ENCODE measurements at regions not wholly inside any gene's neighbourhood (a gene's known extent, or its start where the extent isn't known, plus 50 kb on each side); places are given as distances from the start of the nearest gene placed in this dataset.
A peak's percentile ranks its signal among the peaks of the same experiment; 100 is the strongest.

DNA sequence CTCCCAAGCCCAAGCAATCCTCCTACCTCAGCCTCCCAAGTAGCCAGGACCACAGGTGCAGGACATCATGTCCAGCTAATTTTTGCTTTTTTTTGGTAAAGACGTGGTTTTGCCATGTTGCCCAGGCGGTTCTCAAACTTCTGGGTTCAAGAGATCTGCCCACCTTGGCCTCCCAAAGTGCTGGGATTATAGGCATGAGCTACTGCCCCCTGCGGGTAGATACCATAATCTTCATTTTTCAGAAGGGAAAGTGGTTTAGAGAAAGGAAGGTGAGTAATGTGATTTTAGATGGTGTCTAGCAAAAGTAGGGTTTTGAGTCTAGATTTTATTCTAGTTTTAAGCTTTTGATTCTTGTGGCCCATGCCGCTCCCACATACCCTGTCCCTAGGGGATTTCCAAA is 205.3 kb upstream of the CLNK start:
- no peak for ATAC-seq
- Mint-ChIP-seq H3K27me3 (no peaks in the 10 kb centered on the region), H3K4me3 (no peak overlapping the region), H3K4me1 (peaks cover 20% of the 10 kb centered on the region), H3K9me3 (no peaks in the 10 kb centered on the region), H3K36me3 (no peaks in the 10 kb centered on the region), H3K27ac (no peak overlapping the region)

DNA sequence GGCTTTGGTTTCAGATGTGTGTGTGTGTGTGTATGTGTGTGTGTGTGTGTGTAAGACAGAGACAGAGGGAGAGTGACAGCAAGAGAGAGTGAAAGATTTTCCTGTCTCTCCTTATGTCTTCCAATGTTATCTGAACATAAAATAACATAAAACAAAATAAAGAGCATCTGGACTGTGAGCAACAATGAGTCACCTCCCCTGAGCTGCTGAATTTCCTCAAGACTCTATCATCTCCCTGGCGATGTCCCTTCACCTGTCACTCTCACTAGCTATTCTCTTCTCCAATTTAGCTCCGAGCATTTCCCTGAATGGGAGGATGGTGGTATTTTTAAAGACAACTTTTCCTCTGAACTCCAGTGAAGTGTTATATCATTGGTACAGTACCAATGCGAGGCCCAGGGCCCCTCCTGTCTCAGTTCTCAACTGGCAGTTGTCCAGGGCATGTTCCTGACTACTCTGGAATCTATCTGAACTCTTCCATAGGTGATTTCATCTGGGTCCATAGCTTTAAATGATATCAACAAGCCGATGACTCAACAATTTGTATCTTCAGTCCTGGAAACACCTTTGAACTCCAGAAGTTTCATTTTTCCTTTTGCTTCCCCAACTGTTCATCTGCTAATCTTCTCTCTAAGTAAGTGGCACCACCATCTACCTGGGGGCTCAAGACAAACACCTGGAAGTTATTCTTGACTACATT is 195.0 kb upstream of the CLNK start:
- H3K27me3 Mint-ChIP-seq, result no peaks in the 10 kb centered on the region
- H3K9me3 Mint-ChIP-seq, result no peaks in the 10 kb centered on the region
- peaks cover 6% of the 10 kb centered on the region for H3K4me1 Mint-ChIP-seq
- no peak for ATAC-seq
- no peak overlapping the region for H3K27ac Mint-ChIP-seq
- H3K4me3 Mint-ChIP-seq, result no peak overlapping the region
- H3K36me3 Mint-ChIP-seq, result no peaks in the 10 kb centered on the region

DNA sequence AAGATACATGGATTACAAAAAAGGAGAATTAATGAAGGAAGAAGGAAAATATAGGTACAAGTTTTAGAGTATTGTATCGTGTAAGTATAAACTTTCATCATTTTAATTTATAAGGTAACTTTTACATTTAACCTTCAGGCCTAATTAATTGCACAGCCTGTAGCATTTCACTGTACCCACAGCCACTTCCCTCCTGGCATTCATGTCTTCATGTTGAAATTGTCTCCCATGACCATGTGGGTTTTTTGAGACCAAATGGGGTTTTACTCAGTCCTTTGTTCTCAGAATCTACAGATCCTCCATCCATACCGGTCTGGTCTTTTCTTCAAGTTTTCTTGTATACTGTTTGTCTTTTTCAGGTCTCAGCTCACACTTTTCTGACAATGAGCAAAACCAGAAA is 194.3 kb upstream of the CLNK start:
- Mint-ChIP-seq H3K4me3 (no peak overlapping the region), H3K36me3 (no peaks in the 10 kb centered on the region), H3K27me3 (no peaks in the 10 kb centered on the region)

DNA sequence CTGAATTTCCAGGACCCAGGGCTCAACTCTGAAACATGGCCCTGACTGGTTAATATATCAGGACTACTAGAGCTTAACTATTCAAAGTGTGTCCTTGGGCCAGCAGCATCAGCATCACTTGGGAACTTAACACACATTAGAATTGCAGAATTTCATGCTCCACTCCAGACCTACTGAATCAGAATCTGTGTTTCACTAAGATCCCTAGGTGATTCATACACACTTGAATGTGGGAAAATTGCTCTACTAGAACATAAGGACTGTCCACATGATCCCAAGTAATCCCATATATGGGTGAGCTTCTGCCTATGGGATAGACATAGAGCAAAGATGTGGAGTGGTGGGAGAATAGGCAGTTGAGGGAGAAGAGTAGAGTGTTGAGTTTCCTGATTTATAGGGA is 192.5 kb upstream of the CLNK start:
- H3K4me1 Mint-ChIP-seq, result peaks cover 11% of the 10 kb centered on the region
- H3K27me3 Mint-ChIP-seq, result no peaks in the 10 kb centered on the region
- no peak for ATAC-seq
- no peak overlapping the region for H3K4me3 Mint-ChIP-seq
- no peaks in the 10 kb centered on the region for H3K36me3 Mint-ChIP-seq
- no peaks in the 10 kb centered on the region for H3K9me3 Mint-ChIP-seq
- H3K27ac Mint-ChIP-seq, result no peak overlapping the region

More for the DNA sequence above, 194.3 kb upstream of the CLNK start:
- ATAC-seq, result no peak
- Mint-ChIP-seq H3K9me3 (no peaks in the 10 kb centered on the region), H3K27ac (no peak overlapping the region), H3K4me1 (peaks cover 6% of the 10 kb centered on the region)

DNA sequence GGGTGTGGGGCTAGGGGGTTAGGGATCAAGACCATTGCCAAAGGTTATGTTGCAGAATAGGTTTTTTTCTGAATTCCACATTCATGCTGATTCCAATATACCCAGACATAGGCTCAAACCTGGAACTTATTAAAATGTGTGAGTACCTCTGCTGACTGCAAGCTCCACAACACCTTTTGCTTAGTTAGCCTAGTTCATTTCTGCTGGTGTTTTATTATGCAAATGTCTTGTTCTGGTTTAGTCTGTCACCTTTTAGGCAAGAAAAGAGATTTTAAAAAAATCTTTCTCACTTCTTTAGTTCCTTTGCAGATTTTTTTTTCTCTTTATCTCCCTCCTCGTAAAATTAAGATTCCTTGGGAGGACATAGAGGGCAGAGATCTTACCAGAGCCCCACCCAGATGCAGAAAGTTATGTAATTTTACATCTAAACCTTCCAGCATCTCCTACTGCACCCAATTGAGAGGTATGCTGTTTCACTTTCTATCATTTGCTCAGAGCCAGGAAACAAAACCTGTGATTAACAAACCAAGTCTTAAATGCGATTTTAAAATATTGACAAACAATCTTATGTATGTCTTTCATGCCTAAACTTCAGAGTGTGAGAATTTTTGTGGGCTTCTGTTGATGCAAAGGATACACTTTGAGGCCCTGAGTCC is 190.7 kb upstream of the CLNK start:
- Mint-ChIP-seq H3K4me1 (peaks cover 11% of the 10 kb centered on the region), H3K36me3 (no peaks in the 10 kb centered on the region), H3K9me3 (no peaks in the 10 kb centered on the region), H3K27ac (no peak overlapping the region), H3K4me3 (no peak overlapping the region), H3K27me3 (no peaks in the 10 kb centered on the region)
- ATAC-seq, result no peak

DNA sequence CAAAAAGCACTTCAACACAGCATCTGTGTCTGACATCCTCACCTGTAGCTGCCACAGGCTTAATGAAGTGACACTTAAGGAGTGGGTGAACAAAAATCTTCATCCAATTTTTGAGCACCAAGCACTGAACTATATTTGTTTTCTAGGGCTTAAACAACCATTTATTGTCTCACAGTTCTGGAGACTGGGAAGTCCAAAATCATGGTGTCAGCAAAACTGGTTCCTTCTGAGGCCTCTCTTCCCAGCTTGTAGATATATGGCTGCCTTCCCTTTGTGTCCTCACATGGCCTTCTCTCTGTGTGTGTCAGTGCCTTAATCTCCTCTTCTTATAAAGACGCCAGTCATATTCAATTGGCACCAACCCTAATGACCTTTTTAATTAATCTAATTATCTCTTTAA is 189.2 kb upstream of the CLNK start:
- ATAC-seq, result no peak
- Mint-ChIP-seq H3K27me3 (no peaks in the 10 kb centered on the region), H3K9me3 (no peaks in the 10 kb centered on the region), H3K36me3 (no peaks in the 10 kb centered on the region), H3K4me3 (no peak overlapping the region), H3K27ac (no peak overlapping the region), H3K4me1 (peaks cover 11% of the 10 kb centered on the region)

DNA sequence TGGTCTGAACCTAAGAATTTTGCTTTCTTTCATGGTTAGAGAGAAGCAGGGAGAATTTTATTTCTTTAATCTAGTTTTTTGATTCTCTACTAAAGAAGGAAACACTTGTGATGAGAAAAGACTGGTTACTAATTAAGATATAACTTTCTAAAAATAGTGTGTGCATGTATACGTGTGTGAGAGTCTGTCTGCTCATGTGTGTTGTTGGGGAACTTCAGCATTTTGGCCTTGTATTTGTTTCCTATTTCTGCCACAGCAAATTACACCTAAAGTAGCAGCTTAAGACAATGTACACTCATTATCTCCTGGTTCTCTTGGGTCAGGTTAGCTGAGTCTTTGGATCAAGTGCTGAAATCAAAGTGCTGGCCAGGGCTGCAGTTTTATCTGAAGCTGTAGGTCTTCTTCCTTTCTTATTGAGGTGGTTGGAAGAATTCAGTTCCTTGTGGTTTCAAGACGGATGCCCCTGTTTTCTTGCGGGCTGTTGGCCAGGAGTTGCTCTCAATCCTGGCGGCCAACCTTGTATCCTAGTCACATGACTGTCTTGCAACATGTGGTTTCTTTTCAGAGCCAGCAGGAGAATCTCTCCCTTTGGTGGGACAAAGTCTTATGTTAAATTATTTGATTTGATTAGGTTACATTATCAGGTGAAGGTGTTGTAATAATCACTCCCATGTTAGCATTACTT is 188.4 kb upstream of the CLNK start:
- Mint-ChIP-seq H3K4me1 (peaks cover 11% of the 10 kb centered on the region), H3K4me3 (no peak overlapping the region), H3K27me3 (no peaks in the 10 kb centered on the region), H3K9me3 (peaks cover 2% of the 10 kb centered on the region), H3K36me3 (no peaks in the 10 kb centered on the region), H3K27ac (no peak overlapping the region)
- no peak for ATAC-seq

DNA sequence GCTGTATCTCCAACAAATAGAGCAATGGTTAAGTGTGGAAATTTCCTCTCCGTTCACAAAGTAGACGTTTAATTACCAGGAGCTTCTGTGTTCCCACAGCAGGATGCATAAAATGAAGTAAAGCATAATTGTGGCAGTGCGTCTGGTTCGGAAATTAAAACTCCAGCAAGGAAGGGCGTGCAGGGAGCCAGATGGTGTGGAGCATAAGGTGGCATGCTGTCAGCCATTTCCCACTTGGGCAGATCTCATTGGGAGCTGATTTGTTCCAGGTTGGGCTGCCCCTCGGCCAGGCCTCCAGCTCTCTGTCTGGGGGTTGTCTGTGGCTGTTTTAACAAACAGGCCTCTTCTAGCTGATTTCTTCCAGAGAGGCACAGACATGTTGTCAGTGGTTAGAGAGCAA is 182.1 kb upstream of the CLNK start:
- H3K9me3 Mint-ChIP-seq, result peaks cover 2% of the 10 kb centered on the region
- H3K36me3 Mint-ChIP-seq, result no peaks in the 10 kb centered on the region
- no peaks in the 10 kb centered on the region for H3K4me1 Mint-ChIP-seq
- no peak overlapping the region for H3K27ac Mint-ChIP-seq
- no peaks in the 10 kb centered on the region for H3K27me3 Mint-ChIP-seq
- ATAC-seq, result no peak
- no peak overlapping the region for H3K4me3 Mint-ChIP-seq

DNA sequence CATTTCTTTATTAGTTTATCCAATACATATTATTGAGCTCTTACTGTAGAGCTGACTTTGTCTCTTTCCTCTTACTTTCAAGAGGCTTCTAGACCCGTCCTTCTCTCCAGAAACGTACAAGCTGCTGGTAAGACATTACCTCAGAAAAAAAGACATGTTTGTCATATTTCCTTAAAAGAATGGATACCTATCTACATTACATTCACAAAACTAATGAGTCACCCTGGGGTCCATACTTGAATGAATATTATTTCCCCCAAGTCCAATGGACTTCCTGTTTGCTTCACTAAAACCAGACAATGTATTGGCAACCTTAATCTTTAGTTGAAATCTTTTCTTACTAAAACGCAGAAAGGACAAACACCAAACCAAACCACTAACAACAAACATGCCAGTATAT is 176.5 kb upstream of the CLNK start:
- ATAC-seq, result no peak
- no peaks in the 10 kb centered on the region for H3K4me1 Mint-ChIP-seq
- no peaks in the 10 kb centered on the region for H3K36me3 Mint-ChIP-seq
- no peaks in the 10 kb centered on the region for H3K9me3 Mint-ChIP-seq
- H3K27me3 Mint-ChIP-seq, result no peaks in the 10 kb centered on the region
- no peak overlapping the region for H3K4me3 Mint-ChIP-seq
- H3K27ac Mint-ChIP-seq, result no peak overlapping the region

DNA sequence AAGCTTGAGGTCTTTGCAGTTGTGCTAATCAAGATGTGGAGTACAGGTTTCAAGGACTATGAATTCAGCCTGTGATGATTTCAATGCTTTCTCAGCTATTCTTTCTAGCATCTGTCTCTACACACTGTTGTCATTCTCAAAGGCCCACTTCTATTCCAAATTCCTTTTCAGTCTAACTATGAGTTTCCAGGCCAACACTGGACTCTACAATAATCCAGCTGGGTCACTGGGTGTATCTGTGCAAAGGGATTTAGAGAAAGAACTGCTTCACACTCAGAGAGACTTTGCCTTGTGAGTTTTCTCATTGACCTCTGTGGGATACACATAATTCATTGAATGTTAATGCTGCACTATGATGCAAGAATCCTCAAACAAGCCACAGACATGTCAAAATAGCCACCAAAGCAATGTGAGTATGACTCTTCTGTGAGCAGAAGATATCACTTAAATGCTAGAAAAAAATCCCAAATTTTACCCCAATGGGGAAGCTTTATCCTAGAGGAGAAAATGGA is 171.8 kb upstream of the CLNK start:
- no peak for ATAC-seq
- Mint-ChIP-seq H3K4me1 (no peaks in the 10 kb centered on the region), H3K4me3 (no peak overlapping the region), H3K27ac (no peak overlapping the region), H3K9me3 (no peaks in the 10 kb centered on the region), H3K36me3 (no peaks in the 10 kb centered on the region), H3K27me3 (no peaks in the 10 kb centered on the region)

DNA sequence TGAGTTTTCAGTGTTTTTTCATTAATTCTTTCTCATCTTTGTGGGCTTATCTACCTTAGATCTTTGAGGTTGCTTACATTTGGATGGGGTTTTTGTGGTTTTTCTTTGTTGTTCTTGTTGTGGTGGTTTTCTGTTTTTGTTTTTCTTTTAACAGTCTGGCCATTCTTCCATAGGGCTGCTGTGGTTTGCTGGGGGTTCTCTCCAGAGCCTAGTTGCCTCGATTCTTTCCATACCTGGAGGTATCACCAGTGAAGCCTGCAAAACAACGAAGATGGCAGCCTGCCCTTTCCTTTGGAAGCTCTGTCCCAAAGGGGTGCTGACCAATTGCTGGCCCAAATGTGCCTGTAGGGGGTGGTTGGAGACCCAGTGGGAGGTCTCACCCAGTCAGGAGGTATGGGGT is 168.6 kb upstream of the CLNK start:
- Mint-ChIP-seq H3K36me3 (no peaks in the 10 kb centered on the region), H3K4me1 (no peaks in the 10 kb centered on the region), H3K4me3 (no peak overlapping the region), H3K27ac (no peak overlapping the region), H3K9me3 (no peaks in the 10 kb centered on the region), H3K27me3 (no peaks in the 10 kb centered on the region)
- no peak for ATAC-seq

DNA sequence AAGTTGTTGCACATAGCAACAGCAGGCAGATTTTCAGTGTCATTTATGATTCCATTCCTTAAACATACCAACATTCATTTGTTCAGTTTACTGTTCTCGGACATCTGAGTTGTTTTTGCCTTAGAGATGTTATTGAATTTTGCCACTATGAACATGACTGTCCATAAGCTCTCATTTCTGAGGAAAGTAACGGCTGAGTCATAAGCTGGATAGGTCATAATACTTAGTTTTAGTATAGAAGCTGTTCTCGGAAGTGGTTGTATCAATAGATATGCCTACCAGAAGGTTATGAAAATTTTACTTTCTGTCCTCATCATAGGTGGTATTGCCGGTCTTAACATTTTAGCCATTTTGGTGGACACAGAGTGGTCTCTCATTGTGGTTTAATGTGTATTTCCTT is 157.1 kb upstream of the CLNK start:
- Mint-ChIP-seq H3K27me3 (no peaks in the 10 kb centered on the region), H3K4me1 (no peaks in the 10 kb centered on the region), H3K36me3 (no peaks in the 10 kb centered on the region), H3K4me3 (no peak overlapping the region), H3K27ac (no peak overlapping the region), H3K9me3 (no peaks in the 10 kb centered on the region)
- no peak for ATAC-seq

DNA sequence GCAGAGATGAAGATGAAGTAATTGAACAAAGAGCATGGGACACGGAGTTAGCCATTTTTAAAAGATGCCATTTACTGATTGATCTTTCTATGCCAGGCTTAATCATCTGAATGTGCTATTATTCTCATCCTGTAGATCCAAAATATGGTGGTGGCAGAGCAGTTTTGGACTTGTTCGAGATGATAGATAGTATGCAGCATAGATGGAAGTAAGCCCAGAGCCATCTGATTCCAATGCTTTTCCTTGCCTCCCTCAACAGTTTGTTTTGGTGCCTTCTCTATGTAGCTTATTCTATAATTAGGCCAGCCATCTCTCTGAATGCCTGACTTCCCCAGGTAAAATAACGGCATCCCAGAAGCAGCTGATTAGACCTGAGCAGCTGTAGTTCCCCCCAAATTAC is 152.6 kb upstream of the CLNK start:
- ATAC-seq, result no peak
- Mint-ChIP-seq H3K4me1 (peaks cover 11% of the 10 kb centered on the region), H3K27me3 (no peaks in the 10 kb centered on the region), H3K27ac (no peak overlapping the region), H3K9me3 (no peaks in the 10 kb centered on the region), H3K36me3 (no peaks in the 10 kb centered on the region), H3K4me3 (no peak overlapping the region)

DNA sequence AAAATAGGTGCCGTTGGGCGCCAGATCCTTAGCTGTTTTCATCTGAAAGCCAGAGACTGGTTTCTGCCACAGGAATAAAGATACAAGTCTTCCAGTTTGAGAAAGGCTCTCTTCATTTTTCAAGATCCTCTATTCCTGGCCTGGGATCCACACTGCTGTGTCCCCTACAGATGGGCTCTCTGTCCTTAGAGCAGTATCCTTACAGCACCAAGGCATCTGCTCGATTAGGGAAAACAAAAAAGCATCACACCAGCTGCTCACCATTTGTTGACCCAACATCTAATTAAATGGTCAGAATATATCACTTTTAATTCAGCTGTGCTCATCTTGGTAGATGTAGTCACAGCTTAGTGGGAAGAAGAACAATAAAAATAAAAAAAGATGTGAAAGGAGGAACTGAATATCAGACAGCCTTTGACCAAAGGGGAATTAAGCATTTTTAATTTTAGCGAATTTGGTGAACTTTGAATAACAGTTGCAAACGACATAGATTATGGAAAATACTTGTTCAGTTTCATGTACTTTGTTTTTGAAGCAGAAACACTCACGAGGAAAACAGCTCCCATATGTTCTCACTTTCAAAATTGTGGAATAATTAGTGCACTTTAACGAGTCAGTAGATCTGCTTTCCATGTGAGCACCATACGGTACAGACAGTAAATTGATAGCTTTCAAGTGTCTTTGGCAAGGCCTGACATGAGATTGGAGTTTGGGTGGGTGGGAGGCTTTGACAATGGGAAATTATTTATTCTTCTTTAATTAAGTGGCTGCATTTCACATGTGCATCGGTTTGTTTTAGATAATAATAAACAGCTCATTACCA is 148.4 kb upstream of the CLNK start:
- Mint-ChIP-seq H3K36me3 (peaks cover 8% of the 10 kb centered on the region), H3K9me3 (peaks cover 8% of the 10 kb centered on the region), H3K4me1 (peaks cover 18% of the 10 kb centered on the region), H3K27ac (peak overlapping the region; percentile 38), H3K4me3 (peak overlapping the region; percentile 9), H3K27me3 (no peaks in the 10 kb centered on the region)
- ATAC-seq, result no peak

DNA sequence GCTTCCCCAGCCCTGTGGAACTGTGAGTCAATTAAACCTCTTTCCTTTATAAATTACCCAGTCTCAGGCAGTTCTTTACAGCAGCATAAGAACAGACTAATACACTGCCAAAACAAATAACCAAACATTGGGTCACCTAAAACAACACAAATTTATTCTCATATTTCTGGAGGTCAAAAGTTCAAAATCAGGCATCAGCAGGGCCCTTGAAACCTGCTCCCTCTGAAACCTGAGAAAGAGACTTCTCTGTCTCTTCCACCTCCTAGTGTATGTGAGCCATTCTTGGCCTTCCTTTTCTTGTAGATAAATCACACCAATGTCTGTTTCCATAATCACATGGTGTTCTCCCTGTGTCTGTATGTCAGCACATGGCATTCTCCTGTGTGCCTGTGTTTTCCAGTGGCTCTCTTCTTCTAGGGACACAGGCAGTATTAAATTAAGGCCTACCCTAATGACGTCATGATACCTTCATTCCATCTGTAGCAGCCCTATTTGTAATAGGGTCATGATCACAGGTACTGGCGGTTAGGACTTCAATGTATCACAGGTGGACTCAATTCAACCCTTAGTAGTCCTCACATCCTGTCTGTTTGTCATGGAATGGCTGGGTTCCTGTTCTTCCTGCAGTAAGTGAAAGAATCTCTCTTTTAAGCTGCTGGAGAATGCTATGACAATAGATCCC is 147.3 kb upstream of the CLNK start:
- no peak overlapping the region for H3K4me3 Mint-ChIP-seq
- peak overlapping the region; percentile 62 for H3K27ac Mint-ChIP-seq
- peaks cover 8% of the 10 kb centered on the region for H3K36me3 Mint-ChIP-seq
- H3K27me3 Mint-ChIP-seq, result no peaks in the 10 kb centered on the region
- peaks cover 8% of the 10 kb centered on the region for H3K9me3 Mint-ChIP-seq
- peaks cover 18% of the 10 kb centered on the region for H3K4me1 Mint-ChIP-seq
- no peak for ATAC-seq

Measured in stimulated activated memory B cell treated with anti-CD40 and anti-IgM and Interleukin-4, amounts not matched to agents 10 μg/mL and 1 μg/mL and 100 μg/mL, for 72 hours (primary cell).